HuH-7 (cell line): ENCODE measurements at regions not wholly inside any gene's neighbourhood (a gene's known extent, or its start where the extent isn't known, plus 50 kb on each side); places are given as distances from the start of the nearest gene placed in this dataset.

Experiments
- DNase-seq: peaks from one replicate; pipeline ENCODE4 v3.0.0; 2011; ENCODE audit warnings: low spot score

DNA sequence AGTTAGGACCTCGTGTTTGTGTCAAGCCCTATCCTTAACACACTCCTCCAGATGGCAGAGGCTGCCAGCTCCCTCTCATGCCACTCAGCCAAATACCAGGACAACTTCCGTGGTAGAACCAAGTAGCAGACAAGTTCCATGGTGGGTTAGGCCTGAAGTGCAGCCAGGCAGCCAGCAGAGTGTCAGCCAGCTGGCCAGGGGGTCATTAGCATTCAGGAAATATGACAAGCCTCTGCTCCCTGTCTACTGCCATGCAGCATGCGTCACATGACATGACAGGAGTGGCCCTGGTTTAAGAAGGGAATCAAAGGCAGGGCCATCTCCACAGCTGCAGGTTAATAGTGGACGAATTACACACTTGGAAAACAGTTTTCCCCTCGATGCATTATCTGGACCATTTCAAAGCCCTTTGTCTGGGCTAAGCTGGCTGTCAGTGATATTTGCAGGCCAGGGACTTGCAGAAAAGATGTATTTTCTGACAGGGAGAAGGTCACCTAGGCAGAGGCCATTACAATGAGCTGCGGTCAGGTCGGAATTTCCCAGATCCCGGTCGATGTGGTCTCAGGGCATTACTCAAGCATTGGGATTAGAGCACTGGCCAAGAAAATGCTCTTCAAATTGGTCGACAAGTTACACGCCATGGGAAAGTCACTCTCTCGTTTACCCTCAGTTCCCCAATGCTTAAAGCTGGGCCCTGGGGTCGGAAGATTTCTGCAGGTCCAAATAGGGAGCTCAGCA is 461.7 kb upstream of the CADM1 start:
- no peak for DNase-seq

DNA sequence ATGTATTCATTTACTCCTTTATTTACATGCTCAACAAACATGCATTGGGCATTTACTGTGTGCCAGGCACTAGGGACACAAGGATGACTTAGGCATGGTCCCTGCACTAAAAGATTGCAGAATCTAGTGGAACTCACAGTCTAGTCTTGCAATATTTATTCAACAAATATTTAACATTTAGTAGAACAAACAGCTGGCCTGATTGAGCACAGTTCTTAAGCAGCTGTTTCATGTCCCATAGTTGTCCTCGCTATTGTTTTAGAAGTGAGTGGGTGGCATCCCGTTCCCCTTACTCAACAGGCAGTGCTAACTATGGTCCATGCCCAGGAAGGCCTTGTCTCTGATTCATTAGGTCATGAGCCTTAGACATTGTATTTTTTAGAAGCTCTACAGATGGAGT is 459.9 kb upstream of the CADM1 start:
- no peak for DNase-seq

DNA sequence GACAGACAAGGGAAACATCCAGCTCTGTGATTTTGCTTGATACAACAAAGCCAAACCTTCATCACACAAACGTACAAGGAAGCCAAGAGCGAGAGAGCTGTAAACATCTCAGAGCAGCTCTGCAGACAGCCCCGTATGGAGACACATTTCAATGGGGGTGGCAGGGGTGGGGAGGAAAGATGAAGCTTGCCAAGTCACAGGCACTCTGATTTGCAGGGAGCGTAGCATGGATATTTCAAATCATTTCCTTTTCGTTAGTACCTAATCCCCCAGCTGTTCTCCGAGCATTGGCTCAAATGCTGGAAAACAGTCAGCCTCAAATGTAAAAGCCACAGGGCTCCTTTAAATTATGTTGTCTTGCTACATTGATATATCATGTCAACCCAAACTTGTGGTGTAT is 458.9 kb upstream of the CADM1 start:
- DNase-seq, result no peak

DNA sequence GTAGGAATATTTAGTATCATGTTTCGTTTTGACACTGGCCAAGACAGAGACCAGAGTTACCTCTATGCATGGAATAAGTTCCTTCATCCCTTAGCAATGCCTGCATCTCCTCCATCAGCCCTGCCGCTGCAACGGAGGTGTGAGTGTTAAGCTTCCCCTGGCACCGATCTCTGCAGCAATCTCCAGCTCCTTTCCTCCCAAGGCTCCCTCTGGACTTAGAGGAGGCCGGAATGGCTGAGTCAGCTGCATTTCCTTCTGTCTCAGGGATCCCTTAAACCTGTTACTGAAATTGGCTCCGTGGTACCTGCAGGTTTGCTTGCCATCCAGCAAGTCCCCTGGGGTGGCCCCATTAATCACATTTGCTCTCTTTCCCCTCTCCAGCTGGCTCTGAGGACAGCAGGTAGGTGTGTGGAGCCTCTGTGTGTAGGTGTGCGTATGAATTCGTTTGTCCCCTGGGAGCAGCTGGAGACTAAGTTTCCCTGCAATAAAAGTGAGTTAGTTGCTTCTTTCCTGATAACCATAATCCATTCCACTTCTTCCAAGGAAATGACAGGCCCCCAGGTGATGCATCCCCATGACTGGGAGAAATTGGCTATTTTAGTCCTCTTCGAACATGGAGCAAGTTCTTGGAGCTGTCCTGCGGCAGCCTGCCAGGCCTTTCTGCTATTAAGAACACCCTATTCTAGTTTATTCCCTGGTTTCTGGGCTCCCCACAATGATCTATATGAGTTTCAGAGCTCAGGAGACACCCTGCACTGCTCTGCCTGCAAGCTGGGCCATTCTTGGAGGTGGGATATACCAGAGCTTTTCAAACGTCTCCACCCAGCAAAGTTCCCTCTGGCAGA is 457.2 kb upstream of the CADM1 start:
- DNase-seq, result no peak

DNA sequence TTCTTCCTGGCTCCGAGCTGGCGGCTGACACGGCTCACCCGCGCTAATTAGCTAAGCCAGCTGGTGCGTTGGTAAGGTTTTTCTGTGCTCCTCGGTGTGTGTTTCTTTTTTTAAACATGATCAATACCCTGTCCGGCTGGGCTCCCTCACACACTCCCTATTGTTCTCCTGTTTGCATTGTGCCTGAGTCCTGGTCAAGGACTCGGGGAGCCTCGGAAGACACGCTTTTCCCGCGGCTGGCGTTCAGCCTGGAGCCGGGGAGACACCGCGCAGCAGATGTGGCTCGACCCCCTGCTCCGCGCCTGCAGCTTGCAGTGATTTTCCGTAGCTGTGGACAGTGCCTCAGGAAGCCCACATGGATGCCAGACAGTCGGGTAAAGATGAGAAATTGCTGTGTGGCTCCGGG is 454.9 kb upstream of the CADM1 start:
- no peak for DNase-seq

DNA sequence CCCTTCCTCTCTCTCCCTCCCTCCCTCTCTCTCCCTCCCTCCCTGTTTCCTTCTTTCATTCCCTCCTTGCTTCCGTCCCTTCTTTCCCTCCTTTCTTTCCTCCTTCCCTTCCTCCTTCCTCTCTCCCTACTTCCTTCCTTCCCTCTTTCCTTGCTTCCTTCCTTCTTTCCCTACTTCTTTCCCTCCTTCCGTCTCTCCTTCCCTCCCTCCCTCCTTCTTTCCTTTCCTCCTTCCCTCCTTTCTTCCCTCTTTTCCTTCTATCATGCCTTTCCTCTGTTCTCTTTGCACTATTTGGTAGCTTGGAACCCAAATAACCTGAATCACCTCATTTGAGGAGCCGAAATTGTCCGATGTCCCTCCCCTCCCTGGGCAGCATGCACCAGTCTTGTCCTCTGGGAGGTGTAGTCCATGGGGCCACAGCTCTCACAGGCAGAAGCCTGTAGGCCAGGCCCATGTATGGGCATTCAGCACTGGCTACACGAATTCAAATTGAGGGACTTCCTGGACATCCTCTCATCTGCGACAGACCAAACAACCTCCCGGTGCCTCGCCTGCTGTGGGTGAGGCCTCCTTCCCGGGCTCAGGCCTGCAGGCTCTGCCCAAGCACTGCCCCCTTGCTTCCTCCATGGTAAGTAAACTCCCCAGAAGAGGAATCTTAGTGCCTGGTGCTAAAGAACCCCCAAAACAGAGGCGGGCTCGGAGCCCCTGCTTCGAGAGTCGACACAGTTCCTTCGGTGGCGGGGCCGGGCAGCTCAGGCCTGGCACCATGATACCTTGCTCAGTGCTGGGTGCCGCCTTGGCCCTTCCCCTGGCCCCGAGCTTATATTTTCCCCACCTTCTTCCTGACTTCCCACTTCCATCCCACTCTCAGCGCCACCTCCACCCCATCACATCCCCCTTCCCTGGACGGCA is 454.1 kb upstream of the CADM1 start:
- no peak for DNase-seq

DNA sequence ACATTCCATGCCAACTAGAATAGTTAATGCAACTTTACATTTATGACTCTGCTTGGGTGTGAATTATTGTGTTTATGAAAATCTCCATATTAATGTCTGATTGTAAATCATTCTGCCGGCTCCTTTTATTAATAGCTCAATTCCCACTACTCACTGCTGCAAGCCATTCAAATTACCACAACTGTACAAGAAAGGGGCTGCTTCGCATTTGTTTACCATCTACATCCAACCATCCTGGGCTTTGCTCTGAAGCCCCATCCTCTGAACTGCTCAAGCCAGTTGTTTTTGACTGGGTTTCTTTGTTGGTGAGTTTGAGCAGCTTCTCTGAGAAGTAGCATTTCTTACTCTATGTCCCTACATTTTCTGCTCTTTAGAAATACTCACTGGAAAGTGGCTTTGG is 451.6 kb upstream of the CADM1 start:
- DNase-seq, result no peak

DNA sequence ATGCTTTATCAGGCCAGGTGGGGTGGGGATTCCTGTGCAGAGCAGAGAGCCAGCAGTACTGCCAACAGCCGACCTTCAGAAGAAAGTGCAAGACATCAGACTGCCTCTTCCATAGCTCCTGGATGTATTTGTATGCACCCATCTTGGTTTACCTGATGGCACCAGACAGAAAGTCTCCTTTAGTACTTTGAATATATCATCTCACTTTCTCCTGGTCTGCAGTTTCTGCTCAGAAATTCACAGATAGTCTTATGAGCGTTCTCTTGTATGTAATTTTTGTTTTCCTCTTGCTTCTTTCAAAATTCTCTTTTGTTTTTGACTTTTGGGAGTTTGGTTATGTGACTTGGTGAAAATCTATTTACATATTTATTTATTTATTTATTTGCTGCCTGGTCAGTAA is 446.4 kb upstream of the CADM1 start:
- no peak for DNase-seq

DNA sequence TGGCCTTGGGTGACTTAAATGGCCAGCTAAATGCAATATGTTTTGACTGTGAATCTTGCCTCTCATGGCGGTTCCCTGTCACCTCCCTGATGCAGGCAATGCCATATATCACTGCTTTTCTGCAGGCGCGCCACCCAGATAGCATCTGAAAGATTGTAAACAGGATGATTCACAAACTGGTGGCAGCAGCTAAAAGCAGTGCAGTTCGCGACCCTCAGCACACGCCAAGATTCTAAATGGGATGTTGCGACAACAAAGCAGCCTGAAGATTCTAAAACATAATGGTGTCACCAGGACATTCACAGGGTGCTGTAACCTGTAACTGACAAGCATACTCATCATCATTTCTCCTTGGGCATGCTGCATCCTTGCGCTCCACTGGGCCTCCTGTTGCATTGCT is 440.4 kb upstream of the CADM1 start:
- no peak for DNase-seq

DNA sequence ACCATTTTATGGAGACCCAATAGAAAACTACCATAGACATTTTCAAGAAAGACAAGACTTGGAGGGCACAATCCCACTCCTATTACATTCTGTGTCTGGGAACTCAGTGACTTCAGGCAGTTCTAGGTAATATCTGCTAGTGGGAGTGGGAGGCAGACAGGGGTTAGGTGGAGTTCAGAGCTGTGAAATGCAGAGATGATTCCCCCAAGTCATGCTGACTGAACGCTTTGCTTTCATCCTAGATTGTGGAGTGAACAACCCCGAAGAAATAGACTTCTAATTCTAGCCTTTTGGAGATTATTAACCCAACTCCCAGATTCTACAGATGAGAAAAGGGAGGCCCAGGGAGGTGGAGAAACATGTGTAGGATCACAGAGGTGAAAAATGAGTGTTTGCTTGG is 437.8 kb upstream of the CADM1 start:
- DNase-seq, result no peak

DNA sequence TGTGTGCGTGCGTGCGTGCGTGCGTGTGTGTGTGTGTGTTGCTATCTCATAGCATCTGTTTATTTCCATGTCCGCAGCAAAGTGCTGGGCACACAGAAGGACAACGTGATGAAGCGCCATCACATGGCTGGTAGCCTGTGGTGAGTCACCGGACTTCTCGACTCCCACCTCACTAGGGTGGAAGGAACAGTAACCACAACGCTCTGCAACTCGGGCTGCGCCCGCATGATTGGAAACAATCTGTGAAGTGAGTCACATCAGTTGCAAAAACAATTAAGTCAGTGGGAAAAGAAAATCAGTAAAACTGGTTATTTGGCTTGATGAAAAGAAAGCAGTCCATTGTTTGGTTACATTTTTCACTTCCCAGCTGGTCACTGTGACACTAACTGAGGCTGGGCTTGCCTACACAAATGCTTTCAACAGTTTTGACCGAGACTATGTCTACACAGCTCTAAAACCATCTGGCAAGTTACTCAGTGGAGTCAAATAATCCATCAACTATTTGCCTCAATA is 437.3 kb upstream of the CADM1 start:
- no peak for DNase-seq

DNA sequence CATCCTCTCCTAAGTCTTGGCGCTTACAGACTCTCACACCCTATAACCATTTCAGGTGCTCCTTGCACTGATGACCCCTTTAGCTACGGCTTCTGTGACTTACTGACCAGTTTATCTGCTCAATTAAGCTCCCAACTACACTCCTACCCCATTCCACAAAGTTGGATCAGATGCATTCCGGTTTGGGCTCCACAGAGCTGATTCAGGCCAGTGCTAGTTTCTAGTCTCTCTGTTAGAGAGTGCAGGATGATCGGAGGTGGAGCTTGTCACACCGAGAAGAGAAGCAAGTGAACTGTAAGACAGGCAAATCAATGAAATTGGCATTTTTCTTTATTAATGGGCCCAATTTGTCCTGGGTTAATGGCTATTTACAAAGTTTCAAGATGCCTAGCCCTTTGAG is 436.8 kb upstream of the CADM1 start:
- no peak for DNase-seq

DNA sequence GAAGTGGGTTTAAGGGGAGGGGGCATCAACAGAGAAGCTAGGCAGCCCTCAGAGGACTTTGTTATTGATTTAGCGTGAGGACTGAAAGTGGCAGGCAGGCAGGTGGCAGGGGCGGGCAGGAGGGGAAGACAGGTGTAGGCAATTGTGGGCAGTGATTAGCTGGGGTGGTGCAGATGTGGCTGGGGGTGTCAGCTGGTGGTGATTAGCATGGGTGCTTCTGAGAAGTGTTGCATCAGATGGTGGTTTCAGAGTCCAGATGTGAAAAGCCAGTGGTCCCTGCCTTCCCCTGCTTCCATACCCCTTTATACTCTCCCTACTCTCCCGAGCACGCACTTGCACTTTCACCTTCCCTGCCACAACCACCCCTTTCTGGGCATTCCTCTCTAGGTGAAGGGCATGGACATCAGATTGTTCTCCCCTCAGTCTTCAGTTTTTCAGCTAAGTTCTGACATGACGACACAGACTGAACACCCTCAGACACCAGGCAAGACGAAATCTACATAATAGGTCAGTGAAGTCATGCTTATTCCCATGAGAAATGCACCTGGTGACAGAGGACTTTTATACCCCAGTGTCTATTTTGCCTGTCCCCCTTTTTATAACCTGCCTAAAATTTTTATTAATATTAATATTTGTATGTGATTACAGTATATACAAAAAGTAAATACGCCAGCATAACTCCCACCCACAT is 435.7 kb upstream of the CADM1 start:
- DNase-seq, result no peak

DNA sequence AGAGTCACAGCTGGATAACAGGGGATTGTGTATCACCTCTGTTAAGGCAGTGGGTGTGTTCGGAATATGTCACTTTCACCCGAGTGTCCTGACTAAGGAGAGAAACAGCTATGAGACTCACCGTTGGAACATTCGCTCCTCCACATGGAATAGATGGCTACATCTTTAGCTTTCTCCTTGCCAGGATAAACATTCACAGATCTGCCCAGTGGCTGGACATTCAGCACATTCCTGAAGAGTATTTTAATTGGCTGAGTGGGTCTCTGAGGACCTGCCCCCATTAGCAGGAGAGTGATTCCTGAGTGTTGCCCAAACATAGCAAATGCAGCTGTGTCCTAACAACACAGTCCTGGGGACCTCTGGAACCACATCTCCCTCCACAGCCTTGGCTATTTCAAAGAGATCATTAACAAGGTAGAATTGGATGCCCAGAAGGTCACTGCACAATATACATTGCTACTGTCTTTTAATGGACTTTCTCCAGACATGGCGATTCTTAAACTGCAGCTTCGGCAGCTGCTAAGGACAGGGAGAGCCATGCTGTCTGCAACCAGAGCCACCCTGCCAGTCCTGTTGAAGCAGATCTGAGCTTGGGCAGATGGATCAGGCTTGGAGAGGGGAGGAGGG is 435.0 kb upstream of the CADM1 start:
- DNase-seq, result no peak

DNA sequence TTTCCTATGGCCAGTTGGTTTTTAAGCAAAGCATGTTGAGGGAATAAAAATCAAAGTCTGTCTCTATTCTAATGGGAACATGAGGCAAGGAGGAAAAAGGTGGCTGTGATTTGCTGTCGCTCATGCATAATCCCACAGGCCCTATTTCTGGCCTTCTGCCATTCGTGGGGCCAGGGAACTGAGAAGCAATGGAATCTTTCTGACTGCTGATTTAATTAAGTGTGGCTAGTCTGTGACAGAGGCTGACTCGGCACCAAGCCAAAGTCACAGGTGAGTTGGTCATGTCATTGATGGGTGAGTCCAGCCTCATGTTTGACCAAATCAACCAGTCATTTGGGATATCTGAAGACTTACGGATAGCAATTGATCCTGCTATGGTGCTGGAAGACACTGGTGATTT is 429.3 kb upstream of the CADM1 start:
- no peak for DNase-seq

DNA sequence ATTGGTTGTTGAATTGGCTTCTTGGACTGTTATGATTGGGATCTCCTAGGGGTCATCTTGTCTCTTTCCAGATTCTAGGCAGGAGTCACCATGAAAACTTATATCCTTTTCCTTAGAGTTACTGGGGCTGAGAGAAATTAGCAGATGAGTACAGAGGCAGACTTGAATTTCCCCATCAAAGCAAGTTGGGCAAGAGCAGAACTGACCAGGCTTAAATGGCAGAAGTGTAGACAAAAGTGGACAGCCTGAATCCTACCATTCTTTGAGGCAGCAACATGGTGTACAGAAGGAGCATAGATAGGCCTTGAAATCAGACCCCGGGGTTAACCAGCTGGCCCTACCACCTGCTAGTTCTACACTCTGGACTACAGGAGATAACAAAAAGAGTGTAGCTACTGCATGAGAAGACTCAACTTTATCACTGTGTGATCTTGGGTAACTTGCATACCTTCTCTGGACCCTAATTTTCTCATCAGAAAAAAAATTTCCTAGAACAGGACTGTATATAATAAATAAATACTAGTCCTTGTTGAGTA is 427.4 kb upstream of the CADM1 start:
- DNase-seq, result no peak

DNA sequence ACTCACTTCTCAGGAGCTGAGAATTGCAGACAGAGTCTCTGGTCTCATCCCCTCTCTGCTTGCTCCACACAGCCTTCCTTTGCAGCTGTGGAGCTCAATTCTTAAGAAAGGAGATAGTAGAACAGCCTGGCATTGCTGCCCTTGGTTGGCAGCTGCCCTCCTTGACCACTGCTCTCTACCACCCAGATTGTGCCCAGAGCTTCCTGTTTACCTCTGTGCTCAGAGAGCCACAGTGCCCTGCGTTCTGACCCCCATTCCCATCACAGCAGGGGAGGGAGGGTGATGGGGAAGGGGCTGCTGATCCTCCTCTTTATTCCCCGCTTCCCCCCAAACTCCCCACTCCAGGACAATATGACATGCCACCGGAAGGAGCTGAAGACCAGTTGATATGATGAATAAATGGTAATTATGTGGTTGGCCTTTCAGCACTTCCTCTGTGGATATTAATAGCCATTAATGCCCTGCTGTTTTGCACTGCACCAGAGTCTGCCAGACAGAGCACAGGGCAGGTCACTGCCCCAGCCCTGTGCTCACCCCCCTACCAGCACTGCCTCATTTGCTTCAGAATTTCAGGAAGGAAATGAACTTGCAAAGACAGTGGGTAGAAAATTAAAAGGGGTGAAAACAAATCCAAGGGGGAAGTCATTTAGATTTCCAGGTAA is 426.8 kb upstream of the CADM1 start:
- no peak for DNase-seq

DNA sequence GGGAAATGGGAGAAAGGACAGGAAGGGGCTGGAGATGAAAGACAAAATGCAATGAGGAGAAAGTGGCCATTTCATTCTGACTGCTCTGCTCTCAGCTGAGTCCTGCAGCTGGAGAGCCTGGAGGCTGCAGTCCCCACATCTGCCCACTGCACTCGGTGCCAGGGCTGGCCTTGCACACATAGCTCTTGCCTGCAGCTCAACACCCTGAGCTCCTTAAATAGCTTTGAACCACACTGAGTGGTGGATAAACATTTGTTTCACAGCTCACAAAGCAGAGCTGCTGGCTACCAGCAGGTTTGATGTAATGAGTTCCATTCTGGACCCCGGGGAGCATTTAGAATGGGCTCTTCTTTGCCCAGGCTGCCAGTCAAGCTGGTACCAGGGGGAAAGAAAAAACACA is 426.1 kb upstream of the CADM1 start:
- DNase-seq, result no peak

DNA sequence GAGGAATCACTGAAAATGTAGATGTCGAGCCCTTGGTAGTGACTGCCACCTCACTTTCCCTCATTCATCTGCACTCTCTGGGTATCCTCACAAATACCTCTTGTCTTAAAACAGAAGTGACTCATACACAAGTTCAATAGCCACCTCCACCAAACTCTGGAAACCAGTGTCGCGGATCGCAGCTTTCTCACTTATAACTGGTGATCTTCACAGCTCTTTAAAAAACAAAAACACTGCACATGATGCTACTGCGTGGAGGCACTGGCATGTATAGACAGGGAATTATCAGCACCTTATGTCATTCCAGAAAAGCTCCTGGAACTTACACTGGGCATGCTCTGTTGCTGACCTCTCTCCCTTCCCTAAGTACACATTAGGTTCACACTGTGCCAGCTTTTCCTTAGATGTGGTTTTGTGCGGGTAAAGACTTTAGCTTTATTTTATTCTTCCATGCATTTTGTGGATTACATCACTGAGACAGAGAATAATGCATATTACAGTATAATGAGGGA is 425.5 kb upstream of the CADM1 start:
- no peak for DNase-seq

DNA sequence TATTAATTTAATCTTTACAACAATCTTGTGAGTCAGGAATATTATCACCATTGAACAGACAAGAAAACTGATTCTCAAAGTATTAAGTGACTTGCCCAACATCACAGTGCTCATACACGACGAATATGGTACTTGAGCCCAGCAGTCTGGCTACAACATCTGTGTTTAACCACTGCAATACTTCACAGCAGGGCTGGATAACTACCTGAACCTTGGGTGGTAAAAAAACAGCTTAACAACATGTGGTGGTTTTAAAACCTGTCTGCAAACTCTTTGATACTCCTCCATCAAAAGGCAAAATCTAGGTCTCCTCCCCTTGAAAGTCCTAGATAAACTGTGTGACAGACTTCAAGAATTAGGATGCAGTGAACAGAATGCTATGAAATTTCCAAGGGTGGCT is 424.6 kb upstream of the CADM1 start:
- DNase-seq, result no peak
